ENCODE measurements at regions not wholly inside any gene's neighbourhood (a gene's known extent, or its start where the extent isn't known, plus 50 kb on each side); places are given as distances from the start of the nearest gene placed in this dataset.

DNA sequence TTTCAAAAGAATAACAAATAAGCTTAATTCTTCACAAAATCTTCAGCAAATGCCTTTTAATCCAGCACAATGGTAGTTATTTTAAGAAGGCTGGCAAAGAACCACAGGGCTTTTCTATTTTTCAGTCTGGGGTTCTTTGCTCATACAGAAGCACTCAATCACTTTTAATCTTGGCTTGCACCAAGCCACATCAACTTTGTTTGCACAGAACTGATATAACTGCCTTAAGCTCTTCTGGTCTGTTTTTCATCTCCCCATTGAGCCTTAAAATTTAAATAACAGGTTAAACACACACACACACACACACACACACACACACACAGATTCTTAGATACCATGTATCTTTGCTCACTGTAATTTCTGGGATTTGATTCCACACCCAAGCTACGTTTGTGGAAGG, 377.0 kb downstream of the GATA3 start:
- Histone ChIP-seq H3K9me3 (no peaks in the 10 kb centered on the region), H3K27ac (no peak overlapping the region), H3K4me1 (no peaks in the 10 kb centered on the region), H3K27me3 (no peaks in the 10 kb centered on the region), H3K4me3 (no peak overlapping the region), H3K36me3 (no peaks in the 10 kb centered on the region)
- ATAC-seq (no peak), DNase-seq (no peak)
- intact Hi-C loops (cut with DNase I), result no loop called here
- TF ChIP-seq, protein P1, sequence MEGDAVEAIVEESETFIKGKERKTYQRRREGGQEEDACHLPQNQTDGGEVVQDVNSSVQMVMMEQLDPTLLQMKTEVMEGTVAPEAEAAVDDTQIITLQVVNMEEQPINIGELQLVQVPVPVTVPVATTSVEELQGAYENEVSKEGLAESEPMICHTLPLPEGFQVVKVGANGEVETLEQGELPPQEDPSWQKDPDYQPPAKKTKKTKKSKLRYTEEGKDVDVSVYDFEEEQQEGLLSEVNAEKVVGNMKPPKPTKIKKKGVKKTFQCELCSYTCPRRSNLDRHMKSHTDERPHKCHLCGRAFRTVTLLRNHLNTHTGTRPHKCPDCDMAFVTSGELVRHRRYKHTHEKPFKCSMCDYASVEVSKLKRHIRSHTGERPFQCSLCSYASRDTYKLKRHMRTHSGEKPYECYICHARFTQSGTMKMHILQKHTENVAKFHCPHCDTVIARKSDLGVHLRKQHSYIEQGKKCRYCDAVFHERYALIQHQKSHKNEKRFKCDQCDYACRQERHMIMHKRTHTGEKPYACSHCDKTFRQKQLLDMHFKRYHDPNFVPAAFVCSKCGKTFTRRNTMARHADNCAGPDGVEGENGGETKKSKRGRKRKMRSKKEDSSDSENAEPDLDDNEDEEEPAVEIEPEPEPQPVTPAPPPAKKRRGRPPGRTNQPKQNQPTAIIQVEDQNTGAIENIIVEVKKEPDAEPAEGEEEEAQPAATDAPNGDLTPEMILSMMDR (IDR thresholded peaks at IDR 0.05), result no peak

DNA sequence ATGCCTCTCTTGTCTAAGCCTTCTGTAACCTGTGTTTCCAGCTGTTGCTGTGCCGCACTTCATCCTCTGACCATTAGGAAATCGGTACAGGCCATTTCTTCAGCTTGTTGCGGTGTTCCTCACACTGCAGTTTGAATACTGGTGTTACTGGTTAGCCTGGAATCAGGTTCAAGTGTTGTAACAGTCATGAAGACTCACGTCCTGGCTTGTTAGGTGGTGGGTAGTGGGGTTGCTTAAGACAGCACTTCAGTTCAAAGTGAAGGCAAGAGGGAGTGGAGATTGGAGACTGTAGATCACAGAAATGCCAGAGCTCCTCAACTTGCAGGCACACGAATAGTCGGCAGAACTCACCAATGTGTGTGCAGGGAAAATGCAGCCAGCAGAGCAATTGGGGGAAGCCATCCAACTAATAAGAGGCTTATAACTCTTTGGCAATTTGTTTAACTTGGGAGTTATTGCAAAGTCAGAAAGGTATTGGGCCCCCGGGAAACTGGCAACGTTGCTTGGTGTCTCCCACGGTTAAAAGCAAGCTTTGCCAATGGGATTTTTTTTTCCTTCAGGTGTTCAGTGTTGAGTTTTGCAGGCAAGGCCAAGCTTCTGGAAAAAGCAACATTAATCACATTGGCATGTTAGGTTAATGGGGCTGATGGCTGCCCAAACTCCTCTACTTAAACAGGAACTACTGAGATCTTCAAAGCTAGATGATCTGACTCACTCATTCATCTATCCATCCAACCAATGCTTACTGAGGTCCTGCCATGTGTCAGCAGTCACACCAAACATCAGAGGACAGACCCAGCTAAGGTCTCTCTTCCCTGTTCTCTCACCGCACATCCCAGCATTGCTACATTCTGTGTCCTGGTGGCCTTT, 380.9 kb downstream of the GATA3 start:
- no peaks in the 10 kb centered on the region for H3K36me3 ChIP-seq
- H3K27ac ChIP-seq, result no peak overlapping the region
- H3K4me1 ChIP-seq, result no peaks in the 10 kb centered on the region
- peaks cover 0 to 6% of the 10 kb centered on the region in 2 donors for H3K27me3 ChIP-seq
- ATAC-seq (peak; percentile 16), DNase-seq (no peak)
- TF ChIP-seq, protein P1 (IDR thresholded peaks at IDR 0.05), result no peak
- H3K9me3 ChIP-seq, result no peaks in the 10 kb centered on the region
- no peak overlapping the region for H3K4me3 ChIP-seq
- intact Hi-C loops (cut with DNase I), result no loop called here

DNA sequence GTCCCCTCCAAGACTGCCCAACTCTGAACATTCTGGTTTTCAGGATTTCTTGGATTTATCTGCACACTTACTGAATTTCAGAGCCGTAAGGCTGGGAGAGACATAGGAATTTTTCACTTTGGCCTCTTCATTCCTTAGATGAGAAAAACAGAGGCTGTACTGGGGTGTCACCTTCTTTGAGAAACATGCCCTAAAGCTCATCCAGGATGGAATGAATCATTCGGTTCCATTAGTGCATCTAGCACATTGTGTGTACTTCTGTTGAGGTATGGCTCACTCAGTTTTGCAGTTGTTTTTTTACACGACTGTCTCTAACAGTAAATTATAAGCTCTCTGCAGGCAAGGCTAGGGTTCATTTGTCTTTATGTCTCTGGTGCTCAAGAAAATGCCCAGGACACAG, 383.4 kb downstream of the GATA3 start:
- TF ChIP-seq, protein P1 (IDR thresholded peaks at IDR 0.05), result no peak
- Histone ChIP-seq H3K4me1 (no peaks in the 10 kb centered on the region), H3K27me3 (peaks cover 0 to 11% of the 10 kb centered on the region in 2 donors), H3K9me3 (no peaks in the 10 kb centered on the region), H3K4me3 (no peak overlapping the region), H3K36me3 (no peaks in the 10 kb centered on the region), H3K27ac (no peak overlapping the region)
- intact Hi-C loops (cut with DNase I), result no loop called here
- no peak for ATAC-seq
- no peak for DNase-seq

DNA sequence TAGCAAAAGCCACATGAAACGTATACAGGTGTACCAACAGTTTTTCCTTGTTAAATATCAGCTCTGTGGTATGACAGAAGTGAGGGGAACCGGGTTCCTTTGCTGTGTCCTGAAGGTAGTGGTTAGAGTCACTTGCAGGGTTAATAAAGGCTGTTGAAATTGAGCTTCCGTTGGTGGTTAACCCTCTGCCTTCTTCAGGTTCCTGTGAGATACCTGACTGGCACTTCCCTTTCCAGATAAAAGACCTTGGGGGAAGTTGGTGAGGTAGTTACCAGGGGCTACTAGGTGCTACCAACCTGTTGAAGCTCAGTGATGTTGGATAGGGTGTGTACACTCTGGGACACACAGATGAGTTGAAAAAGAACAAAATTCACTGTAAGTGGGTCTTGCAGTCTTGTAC, 384.1 kb downstream of the GATA3 start:
- Histone ChIP-seq H3K9me3 (no peaks in the 10 kb centered on the region), H3K4me1 (no peaks in the 10 kb centered on the region), H3K4me3 (no peak overlapping the region), H3K36me3 (no peaks in the 10 kb centered on the region), H3K27ac (no peak overlapping the region), H3K27me3 (peaks cover 0 to 15% of the 10 kb centered on the region in 2 donors)
- DNase-seq (no peak), ATAC-seq (no peak)
- intact Hi-C loops (cut with DNase I), result no loop called here
- TF ChIP-seq, protein P1 (IDR thresholded peaks at IDR 0.05), result no peak

DNA sequence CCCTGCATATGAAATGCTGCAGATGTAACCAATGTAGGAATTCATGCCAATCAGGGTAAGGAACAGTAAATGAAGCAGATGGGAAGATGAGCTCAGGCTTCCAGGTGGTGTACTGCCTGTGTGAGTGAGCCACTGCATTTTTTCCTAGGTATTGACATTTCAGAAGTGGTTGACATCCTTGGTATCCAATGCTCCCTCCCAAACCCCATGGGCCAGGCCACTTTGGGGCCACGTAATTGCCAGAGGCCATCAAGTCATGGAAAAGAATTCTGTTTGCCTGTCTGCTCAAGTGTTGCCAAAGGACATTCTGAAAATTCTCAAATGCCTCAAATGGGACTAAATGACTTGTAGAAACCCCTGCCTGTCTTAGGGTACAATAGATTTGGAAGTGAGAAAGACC, 384.6 kb downstream of the GATA3 start:
- H3K4me1 ChIP-seq, result no peaks in the 10 kb centered on the region
- no peak for ATAC-seq
- H3K36me3 ChIP-seq, result no peaks in the 10 kb centered on the region
- H3K27me3 ChIP-seq, result peaks cover 0 to 15% of the 10 kb centered on the region in 2 donors
- DNase-seq, result no peak
- no peak overlapping the region for H3K4me3 ChIP-seq
- TF ChIP-seq, protein P1 (IDR thresholded peaks at IDR 0.05), result no peak
- no peaks in the 10 kb centered on the region for H3K9me3 ChIP-seq
- intact Hi-C loops (cut with DNase I), result no loop called here
- no peak overlapping the region for H3K27ac ChIP-seq
